ENCODE measurements at regions not wholly inside any gene's neighbourhood (a gene's known extent, or its start where the extent isn't known, plus 50 kb on each side); places are given as distances from the start of the nearest gene placed in this dataset.

- no peak for DNase-seq
These were observed 167.2 kb downstream of the NUP35 start for GRCh38 chr2:183291436-183291835.

- DNase-seq: no peak
These were observed 167.8 kb downstream of the NUP35 start for GRCh38 chr2:183292028-183292427.

GRCh38 chr2:183339311-183339710 lies 215.1 kb downstream of the NUP35 start:
- DNase-seq: no peak

DNA sequence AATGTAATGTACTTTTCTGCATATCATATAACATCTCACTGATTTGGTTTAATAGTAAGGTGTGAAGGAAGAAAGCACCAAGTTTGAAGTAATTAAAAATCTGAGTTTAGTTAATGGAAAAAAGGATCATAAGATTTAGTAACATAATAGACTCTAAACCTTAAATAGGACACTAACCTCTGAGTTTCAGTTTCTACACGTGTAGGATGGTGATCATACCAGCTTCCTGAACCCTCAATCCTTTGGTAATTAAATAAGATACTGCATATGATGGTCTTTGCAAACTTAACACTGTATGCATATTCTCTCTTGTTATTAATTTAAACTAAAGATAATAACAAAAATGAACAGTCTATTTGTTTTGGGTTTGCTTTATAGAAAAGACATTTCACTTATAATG lies 216.8 kb downstream of the NUP35 start:
- DNase-seq: no peak

- no peak for DNase-seq
These were observed 223.7 kb downstream of the NUP35 start for GRCh38 chr2:183347969-183348368.

GRCh38 chr2:183348492-183348891 lies 224.2 kb downstream of the NUP35 start:
- DNase-seq: no peak

DNA sequence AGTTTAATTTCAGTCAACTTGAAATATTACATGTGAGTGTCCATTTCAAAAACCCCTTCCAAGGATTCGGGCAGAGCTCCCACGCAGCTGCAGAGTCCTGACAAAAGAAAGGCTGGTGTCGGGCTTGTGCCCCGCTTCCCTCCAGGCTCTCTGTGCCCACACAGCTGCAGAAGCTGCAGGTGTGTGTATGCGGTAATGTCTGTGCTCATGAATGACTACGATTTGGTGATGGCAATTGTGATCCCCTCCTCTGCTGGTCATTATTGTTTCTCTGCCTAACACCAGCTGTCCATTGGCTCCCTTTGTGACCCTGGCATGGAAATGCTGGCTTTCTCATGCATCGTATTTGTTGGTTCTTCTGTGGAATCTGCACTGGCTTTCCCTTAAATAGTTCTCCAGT lies 224.8 kb downstream of the NUP35 start:
- no peak for DNase-seq

DNA sequence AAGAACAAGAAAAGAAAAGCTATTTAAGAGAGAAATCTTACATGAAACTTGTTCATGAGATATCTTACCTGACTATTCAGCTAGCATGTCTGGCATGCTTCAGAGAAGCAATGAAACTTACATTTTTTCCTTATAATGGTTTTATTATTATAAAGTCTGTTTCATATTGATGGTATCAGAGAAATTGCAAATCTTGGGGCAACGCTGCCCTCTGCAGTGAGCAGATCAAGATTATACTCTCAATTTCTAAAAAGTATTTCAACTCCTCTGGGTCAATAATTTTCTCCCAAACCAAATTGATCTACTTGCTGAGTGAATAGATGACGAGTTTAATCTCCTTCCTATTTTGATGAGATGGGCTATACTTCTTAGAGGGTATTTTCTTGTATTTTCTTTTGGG lies 235.6 kb downstream of the NUP35 start:
- no peak for DNase-seq

DNA sequence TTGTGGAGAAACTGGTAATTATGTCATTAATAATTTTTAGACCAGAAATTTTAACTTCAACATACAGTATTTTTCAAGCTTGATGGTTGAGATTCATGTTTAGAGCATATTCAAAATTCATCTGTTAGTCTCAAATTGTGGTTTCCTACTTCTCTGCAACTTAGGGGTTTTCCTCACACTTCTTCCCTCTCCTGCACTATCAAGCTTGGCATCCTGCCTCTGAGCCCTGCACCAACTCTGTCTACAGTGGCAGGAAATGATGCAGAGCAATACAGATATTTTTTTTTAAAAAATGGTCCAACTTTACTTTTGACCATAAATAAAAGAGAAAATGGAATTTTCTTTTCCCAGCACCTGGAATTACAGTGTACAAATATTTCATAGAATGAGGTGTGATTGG lies 247.3 kb downstream of the NUP35 start:
- no peak for DNase-seq

- DNase-seq: no peak
These were observed 251.6 kb downstream of the NUP35 start for GRCh38 chr2:183375821-183376220.

DNA sequence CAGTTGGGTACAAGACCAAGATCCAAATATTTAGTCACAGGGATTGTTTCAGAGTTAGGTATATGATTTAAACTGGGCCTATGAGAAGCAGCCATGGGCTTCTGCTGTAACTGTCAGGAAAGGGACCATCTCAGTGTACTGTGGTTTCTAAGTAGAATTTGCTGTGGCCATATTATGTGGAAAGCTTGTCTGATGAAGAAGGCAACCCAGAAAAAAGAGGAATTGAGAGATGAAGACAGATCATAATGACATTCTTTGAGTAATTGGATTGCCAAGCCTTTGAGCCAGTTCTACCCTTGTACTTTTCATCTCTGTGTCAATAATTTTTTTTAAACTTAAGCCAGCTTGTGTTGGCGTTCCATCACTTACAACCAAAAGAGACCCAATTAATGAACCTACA lies 259.6 kb downstream of the NUP35 start:
- no peak for DNase-seq

GRCh38 chr2:183389546-183390080 lies 265.4 kb downstream of the NUP35 start:
- no peak for DNase-seq

DNA sequence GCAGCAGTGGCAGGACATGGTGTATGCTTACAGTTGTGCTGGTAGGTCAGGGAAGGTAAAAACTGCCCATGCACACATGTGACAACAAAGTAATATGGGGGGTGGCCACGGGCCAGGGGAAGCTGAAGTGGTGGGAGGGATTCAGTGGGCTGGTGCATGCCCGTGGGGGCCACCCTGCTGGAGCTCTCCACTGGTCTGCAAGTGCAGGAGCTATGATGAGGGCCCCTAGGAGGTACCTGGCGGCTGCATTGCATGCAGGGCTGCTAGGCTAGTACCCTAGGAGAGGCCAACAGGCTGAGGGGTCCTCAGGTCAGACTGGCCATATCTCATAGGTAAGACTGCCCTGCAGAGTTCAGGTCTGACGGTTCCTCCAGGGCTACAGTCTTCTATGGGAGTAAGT lies 265.9 kb downstream of the NUP35 start:
- DNase-seq: no peak

DNA sequence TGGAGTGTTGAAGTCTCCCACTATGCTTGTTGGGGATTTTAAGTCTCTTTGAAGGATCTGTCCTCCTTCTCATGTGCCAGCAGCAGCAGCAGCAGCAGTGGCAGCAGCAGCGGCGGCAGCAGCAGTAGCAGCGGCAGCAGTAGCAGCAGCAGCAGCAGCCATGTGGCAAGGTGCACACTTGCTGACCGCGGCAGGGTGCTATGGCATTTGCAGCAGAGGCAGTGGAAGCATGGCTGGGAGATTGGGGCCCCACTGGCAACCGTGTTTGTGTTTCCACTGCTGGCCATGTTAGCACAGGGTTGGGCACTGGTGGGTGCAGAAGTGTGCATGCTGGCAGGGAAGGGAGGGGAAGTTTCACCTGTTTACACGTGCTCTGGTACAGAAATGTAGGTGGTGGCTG lies 280.1 kb downstream of the NUP35 start:
- no peak for DNase-seq

DNA sequence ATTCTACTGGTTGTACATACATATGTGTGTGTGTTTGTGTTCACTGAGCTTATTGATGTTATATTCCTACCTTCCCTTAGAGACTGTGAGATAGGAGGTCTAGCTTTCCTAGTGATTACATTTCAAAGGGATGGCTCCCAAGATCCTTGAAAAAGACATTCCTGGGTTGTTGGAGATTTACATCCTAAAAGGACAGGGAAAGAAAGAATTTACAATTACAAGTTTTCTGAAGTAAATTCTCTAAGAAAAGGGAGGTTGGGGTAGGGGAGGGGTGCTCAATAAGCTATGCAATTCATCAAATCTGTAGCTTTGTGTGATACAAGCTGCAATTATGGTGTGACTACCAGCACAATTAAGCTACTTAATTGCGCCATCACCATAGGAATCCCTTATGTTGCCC lies 284.3 kb downstream of the NUP35 start:
- no peak for DNase-seq

GRCh38 chr2:183409662-183410061 lies 285.4 kb downstream of the NUP35 start:
- DNase-seq: no peak

- DNase-seq: no peak
These were observed 292.5 kb downstream of the NUP35 start for GRCh38 chr2:183416753-183417152.

DNA sequence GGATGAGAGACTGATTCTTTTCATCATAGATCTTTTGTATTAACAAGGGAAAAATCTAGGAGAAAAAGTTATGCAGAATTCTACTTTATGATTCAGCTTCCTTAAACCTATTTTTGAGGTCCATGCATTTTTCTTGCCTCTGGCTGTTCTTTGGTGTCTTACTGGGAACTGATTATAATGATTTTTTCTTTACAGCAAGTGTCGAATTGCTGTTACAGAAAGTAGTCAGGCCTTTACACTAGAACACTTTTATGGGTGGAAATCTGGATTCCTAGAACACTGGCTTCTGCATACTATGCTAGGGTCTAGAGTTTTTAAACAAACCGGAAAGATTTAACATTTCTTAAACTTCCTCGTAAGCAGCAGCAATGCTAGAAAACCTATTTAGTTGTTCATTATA lies 302.6 kb downstream of the NUP35 start:
- no peak for DNase-seq

DNA sequence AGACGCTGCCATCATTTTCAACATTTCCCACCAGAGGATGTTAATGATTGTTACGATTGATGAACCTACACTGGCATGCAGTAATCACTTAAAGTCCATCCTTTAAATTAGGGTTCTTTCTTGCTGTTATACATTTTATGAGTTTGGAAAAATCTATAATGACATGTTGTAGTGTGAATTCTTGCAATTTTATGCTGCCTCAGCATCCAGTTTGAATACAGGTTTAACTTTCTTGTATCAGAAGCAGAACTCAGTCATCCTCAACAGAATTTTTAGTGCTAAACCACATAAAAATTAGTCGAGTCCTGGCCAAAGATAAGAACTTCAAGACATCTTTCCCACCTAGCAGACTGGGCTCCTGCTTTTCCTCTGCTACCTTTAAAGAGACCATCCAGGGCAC lies 303.3 kb downstream of the NUP35 start:
- DNase-seq: no peak

DNA sequence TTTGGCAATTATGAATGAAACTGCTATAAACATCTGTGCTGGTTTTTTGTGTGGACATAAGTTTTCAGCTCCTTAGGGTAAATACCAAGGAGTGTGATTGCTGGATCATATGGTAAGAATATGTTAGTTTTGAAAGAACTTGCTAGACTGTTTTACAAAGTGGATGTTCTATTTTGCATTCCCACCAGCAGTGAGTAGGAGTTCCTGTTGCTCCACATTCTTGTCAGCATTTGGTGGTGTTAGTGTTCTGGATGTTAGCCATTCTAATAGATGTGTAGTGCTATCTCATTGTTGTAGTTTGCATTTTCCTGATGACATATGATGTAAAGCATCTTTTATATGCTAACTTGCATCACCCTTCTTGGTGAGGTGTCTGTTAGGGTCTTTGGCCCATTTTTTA lies 304.6 kb downstream of the NUP35 start:
- no peak for DNase-seq

DNA sequence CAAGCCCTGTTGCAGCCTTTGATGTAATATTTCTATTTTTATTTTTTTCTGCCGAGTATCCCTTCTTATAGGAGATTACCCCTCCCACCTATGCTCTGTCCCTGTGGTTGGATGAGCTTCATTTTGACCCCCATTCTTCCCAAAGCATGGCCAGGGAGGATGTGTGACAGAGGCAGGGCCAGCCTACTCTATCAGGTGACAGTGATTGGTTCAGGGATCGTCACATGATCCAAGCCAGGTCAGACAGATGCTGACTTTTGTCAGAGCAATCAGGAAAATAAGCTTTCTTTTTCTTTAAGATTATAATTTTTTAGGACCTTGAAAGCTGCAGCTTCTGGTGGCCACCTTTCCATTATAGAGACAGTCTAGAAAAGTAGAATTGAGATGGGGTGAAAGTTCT lies 314.3 kb downstream of the NUP35 start:
- DNase-seq: no peak

DNA sequence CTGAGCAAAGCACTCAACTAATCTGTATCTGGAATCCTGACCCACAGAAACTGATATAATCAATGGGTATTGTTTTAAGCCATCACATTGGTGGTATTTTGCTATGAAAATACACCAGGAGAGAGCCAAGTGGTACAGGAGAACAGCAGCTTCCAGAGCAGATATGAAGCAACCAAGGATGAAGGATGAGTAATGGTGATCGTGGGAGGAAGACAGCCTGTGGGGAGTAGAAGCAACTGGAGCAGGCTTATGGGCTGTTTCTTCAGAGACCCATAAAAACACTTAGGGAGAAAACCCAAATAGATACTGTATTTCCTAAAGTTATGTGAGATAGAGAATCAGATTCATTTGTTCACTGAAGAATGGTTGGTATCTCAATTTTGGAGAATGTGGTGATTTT lies 330.8 kb downstream of the NUP35 start:
- no peak for DNase-seq

DNA sequence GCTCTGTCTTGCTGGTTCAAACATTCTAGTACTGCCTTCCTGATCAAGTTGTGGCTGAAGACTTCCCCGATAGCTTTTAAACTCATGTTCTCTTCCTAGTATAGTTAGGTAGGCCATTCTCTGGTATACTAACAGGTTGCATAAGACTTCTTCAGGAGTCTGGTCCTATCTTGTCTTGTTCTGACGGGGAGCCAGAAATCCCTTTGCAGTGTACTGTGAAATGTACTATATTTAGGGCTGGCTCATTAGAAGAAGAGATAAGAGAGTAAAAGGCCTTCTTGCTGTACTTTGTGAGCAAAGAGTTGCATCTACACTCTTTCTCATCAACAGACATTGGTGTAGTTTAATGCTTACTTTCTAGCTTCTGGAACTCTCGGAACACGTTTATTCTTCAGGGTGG lies 331.9 kb downstream of the NUP35 start:
- DNase-seq: no peak

GRCh38 chr2:183458460-183458859 lies 334.2 kb downstream of the NUP35 start:
- DNase-seq: no peak

- no peak for DNase-seq
These were observed 335.2 kb downstream of the NUP35 start for GRCh38 chr2:183459466-183459865.

DNA sequence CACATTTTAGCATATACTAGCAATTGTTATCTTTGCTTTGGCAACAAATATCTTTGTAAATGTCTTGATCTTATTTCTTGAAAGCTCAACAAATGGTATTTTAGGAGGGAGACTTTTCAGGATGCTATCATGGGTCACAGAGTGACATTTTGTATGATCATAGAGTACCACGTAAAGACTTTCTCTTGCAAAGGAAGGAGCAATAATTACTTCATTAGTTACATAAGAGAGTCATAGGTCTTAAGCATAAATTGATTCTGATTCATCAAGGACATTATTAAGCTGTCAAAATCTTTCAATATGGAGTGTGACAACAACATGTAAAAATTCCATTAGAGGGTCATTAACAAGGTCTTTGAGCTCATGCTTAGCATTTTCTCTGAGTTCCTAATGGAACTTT lies 339.6 kb downstream of the NUP35 start:
- DNase-seq: no peak
